Stimulated activated CD4-positive, alpha-beta T cell treated with anti-CD3 and anti-CD28 coated beads, Interleukin-2, amount 100 ng/mL, for 24 hours (primary cell): ENCODE measurements at regions not wholly inside any gene's neighbourhood (a gene's known extent, or its start where the extent isn't known, plus 50 kb on each side); places are given as distances from the start of the nearest gene placed in this dataset.

Experiments used
- DNase-seq, 2 donors: peaks; one replicate each; pipeline ENCODE4 v3.0.0-alpha.2; 2020

DNA sequence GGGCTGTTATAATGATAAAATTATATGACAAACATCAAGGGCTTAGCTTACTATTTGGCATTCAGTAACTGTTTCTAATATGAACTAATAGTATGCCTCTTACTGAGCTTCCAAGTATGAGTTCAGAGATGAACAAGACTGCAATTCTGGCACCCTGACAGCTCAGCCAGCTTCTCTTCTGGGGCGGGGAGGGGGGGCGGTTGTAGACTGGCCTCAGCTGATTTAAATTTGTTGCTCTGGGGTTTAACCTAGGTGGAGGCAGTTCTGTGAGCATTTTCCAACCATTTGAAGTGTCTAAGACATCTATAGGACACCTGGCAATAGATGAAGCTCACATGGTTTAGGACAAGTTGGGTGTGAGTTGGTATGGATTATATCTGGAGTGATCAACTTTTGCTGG, 401.9 kb downstream of the QKI start:
- no peak for DNase-seq

DNA sequence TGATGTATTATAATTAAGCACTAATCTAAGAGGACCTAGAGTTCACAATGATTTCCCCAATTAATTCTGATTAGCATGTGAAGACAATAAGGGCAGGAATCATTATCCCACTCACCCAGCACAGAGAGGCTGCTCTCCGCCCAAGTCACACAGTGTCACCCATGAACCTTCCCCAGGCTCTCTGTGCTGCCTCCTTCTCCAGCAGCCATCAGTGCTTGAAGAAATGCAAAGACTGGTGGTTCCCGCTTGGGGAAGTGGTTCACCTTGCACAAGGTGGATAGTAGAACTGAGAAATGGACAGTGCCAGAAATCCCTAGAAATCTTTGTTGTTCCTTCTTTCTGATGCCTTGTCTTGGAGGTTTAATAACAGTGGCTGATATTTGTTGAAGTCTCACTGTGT, 401.3 kb downstream of the QKI start:
- DNase-seq, result no peak

DNA sequence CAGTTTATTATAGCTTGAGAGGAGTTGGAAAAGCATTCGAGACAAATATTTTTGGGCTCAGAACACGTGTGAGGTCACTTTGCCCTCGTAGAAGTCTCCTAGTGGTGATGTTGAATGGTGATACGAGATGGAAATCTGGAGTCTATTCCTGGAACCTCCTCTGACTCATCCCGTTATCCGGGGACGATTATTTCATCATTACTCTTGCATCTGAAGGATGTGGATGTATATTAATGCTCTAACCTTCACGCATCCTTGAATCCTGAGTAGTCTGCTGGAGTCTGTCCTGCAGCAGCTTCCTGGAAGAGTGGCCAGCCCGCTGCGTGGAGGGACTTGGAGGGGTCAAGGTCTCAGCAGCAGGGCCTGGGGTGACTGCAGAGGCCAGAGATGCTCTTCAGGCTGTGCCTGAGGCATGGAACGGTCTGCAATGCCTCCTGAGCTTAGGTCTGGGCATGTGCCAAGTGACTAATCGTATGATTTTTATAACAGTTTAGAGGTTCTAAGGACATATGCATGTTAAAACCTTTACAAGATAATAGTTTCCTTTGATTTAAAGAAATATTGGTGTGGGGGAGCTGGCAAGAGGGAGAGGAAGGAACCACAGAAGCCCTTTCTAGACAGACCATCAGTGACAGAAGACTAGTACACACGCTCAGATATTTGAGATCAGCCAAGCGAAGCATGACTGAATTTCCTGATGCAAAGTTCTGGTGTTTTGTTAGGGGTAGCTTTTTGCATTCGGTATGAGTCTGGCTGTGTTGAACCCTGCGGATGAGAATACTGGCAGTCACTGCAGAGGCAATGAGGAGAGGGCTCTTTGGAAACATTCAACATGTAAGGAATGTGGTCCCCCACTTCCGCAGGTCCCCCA, 400.2 kb downstream of the QKI start:
- DNase-seq, result no peak

DNA sequence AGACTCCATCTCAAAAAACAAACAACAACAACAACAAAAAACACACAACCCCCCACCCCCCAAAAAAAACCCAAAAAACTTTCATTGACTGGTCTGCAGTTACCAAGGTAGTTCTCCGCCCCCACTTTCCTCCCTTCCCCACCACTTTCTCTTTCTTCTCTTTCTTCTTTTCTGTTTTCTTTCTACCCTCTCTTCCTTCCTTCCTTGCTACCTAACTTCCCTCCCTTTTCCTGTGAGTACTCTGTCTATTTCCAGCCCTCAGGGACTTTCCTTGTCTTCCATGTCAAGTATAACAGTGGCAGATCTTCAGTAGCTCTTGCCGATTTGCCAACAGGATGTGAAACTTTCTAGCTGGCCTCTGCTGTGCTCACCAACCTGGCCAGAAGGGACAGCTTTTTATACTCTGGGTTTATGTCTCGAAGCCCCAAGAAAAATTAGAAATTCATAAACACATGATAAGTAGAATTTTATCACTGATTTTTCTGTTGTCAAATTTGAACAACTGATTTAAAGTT, 399.5 kb downstream of the QKI start:
- no peak for DNase-seq

DNA sequence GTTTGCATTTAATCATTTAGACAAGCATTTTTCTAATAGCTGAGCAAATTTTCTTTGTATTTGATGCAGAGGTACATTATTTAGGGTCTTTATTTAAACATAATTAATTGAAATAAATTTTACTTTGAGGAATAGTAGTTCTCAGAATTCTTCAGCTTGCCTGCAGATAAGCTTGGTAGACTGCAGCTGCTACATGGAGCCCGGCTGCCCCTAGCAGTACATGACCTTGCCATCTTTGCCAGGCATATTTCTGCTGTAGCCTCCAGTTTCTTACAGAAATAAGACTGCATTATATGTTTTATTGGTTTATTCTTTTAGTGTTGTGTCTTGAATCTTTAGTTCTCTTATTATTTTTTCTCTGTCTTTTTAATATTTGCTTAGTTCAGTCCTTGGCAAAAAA, 396.8 kb downstream of the QKI start:
- DNase-seq, result no peak

DNA sequence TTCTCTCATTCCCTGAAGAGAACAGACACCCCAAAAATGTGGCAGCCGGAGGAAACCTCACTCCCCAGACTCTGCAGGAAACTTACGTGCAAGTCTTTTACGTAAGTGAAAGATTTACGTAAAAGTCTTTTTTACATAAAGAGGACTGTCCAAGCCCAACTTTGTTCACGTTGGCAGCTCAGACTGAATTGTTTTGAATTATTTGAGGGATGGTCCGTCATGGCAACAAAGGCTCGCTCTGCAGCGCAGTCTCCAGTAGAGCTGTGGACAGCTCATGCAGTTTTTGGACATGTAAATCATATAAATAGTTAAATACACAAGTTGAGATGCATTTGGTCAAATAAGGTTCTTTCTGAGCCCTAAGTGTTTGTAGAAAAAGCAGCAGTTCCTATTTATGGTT, 394.8 kb downstream of the QKI start:
- DNase-seq, result no peak

DNA sequence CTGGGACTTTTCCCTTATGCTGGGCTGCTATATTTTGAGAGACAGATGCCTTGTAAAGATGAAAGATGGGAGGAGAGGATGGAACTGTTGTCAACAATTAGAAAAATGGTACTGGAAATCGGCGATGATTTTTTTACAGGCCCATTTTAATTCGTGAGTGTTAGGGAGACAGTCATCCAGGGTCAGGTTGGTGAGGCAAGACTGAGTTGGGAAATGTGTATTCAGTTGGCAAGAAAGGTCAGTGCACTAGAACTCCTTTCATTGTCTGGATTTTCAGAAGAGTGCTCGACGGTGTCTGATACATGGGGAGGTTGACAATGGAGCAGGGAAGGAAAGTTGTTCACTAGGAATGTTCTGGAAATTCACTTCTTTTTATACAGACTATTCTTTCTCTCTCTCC, 394.4 kb downstream of the QKI start:
- DNase-seq, result no peak

DNA sequence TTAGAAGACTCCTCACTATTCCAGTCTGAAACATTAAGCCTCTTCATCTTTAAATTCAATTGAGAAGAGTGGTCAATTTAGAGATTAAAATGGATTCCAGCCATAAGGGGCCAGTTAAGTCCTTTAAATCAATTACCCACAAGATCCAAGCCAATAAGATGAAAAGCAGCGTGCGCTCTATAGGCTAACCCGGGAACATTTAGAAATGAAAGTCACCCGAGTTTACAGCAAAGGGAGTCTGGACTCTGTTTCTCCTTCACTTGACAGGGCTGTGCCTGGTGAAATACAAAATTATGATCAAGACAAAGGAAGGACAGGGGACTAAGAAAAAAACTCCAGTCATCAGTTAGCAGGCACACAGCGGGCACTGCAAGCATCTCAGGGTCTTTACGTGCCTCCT, 393.7 kb downstream of the QKI start:
- DNase-seq, result no peak

DNA sequence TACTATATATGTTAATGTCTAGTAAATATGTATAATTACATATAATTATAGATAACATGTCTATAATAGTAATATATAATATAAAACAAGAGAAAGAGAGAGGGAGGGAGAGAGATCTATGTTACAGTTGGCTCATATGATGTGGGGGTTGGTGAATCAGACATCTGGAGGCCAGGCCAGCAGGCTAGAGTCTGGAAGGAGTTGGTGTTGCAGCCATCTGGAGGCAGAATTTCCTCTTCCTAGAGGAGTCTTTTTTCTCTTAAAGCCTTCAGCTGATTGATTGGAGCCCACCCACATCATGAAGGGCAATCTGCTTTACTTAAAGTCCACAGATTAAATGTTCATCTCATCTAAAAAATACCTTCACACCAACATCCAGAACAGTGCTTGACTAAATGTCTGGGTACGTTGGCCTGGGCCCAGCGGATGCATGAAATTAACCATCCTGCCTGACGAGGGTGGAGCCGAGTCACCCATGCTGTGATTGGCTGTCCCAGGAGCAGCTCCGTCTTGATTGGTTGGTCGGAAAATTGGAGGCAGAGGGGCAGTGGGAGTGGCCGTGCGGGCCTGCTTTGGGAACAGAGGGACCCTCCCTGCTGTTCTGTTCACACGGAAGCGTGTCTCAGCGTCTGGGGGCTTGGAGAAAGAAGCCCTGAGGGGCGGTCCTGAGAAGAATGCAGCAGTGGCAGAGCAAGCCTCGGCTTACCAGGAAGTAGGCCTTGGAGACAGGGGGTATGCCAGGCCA, 392.4 kb downstream of the QKI start:
- no peak for DNase-seq

DNA sequence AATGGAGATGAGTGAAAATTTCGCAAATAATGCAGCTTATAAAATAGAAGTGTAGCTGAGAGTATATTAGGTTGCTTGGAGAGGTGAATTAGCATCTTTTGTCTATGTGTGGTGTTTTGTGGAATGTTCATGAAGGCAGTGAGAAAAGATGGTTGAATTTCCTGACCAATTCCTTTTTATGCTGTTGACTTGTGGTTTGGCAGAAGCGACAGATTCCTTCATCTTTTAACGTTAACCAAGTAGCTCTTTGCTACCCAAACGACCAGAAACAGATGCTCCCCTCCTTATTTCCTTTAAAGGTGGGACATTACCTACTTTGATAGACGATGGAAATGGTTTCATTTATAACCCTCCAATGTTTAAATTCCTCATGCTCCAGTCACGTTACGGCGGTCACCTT, 390.5 kb downstream of the QKI start:
- DNase-seq, result no peak

DNA sequence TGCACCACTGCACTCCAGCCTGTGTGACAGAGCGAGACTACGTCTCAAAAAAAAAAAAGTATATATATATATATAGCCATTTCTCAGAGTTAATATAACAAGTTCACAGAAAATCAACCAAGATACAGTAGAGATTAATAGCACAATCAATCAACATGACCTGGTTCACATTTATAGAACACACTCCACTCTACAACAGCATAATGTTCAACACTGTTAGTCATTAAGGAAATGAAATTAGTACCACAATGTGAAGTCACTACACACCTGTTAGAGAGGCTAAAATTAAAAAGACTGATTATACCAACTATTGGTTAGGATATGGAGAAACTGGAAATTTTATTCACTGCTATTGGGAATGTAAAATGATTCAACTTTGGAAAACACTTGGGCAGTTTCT, 387.7 kb downstream of the QKI start:
- no peak for DNase-seq

DNA sequence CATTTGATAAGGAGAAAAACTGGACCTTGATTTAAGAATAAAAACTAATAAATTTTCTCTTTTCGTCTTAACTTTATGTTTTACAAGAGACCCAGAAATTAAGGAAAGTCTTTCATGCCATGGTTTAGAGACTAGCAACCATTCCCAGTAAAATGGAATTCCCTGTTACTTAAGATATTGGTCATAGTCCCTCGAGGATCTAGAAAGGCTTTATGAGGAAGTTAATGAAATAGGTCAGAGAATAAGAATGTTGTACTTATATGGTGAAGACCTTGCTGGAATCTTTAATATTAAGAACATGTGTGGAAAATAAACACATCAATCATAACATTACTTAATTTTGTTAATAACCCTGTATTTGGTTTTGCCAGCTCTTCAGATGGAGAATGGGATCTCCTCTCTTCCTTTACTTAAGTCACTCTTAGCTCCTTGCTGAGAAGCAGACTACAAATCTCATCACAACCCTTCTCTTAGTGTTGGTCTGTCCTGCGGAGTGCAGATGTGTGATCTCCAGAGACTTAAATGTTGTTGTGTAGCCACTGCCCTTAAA, 382.9 kb downstream of the QKI start:
- DNase-seq, result no peak

DNA sequence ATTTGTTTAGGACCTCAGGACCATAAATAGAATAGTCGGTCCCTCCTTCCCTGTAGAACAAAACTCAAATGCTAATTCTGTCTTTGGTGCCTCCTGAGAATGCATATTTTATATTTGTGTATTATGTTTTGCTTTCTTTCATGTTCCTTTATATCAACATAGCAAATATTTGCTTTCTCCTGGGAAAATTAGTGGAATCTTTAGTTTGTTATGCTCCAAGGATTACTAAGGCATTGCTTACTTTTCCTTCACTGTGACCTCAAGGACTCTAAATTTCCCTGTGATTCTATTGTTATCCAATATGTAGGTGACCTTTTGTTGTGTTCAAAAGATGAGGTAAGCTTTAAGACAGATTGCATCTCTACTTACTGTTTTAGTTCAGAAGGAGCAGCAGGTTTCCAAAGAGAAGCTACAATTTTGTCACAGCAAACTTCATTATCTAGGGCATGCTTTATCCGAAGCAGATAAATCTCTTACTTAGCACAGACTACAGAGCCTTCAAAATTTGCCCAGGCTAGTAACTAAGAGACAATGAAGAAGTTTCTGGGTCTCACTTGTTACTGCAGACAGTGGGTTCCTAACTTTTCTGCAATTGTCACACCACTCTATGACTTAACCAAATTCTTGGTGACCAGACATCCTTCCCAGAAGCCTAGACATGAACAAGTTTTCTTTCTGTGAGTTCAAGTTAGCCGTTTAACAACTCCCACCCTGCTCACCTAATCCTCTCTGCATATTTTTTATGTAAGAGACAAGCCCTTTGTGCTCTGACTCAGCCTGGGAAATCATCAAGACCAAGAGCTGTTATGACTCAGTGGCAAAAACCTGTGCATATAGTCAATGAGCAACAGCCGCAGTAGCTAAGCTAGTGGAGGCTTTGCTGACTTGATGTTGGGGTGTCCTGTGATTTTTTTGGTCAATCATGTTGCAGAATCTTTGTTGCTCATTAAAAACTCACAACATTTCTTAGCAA, 378.8 kb downstream of the QKI start:
- no peak for DNase-seq

DNA sequence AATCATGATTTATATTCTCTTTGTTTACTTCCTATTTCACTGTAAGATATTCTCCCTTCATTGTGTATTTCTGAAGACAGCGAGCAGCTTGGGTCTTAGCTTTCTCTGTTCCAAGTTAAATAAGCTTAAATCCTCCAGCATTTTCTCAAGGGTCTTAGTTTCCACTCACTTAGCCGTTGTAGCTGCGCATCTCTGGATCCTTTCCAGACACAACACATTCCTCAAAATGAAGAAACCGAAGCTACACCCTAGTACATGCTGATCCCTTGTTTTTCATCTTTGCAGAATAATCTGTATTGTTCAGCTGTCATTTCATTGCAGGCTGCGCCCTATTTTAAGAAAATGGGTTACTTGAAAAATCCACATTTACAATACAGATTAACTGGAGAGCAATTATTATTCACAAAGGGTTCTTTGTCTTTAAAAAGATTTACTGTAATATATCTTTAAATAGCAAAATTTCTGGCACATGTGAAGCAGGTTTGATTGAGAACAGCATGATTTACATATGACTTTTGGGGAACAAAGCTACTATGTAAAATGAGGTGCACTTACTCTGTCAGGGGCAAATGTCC, 375.8 kb downstream of the QKI start:
- DNase-seq, result no peak

DNA sequence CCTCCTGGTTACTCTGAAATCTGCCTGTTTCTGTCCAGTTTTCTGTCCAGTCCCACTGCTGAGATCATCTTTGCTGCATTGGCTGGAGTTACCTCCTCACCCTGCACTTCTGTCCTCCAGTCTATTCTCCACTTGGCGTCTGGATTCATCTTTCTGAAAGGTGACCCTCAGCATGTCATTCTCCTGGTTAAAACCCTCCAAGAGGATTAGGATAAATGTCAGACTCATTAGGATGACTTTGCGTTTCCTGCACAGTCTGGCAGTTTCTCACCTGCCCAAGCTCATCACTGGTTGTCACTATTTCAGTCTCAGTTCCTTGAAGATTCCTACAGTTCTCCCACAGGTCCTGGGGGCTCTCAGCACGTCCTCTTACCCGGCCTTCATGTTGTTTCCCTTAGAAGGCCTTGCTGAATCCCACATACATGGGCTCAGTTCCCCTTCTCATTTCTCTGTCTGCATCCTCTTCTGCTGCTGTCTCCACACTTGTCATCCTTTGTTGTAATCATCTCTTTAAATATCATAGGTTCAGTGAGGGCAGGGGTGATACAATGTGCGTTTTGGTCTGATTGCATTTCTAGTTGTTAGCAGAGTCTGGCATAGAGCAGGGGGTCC, 374.8 kb downstream of the QKI start:
- DNase-seq, result no peak

DNA sequence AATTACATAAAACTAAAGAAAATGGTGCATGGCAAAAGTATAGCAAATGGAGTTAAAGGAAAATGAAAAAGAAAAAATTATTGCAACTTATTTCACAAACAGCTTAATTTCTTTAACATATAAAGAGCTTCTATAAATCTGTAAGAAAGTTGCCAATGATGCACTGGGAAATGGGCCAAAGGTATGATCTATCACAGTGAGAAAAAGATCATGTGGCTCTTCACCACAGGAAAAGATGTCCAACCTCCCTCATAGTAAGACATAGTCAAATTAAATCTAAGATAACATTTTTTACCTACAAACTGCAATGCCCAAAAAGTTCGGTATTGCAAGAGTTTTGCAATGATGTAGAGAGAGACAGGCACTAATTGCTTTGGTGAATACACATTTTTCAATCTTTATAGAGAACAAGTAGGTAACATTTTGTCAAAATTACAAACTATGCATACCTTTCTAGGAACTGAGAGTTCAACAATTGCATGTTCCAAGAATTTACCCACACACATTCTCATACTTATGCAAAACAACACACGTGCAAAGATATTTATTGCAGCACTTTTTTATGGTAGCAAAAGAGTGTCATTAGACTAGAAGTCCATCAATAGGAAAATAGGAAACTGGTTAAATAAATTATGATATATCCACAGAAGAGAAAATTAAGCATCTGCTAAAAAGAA, 372.6 kb downstream of the QKI start:
- no peak for DNase-seq

DNA sequence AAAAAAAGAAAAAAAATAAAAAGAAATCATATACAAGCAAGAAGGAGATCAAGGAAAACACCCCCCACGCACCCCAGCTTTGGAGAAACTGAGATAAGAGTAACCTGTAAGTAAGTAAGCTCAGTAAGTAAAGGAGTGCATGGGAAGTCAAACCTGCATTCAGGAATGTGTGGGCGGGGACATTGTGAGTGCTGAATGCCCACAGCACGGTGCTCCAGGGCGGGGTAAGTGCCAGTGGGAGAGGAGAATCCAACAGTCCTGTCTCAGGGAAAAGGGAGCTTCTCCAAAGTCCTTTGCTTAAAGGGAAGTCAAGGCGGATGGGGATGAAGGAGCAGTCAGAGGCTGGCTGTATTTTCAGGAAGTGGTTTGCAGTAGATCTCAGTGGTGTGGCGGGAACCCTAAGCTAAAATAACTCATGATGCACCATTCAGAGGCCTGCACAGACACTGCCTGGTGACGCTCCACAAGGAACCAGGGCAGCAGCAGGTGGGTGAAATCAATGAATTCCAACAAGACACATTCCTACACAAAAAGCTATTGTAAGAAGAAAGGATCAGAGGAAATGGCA, 368.0 kb downstream of the QKI start:
- DNase-seq, result no peak

DNA sequence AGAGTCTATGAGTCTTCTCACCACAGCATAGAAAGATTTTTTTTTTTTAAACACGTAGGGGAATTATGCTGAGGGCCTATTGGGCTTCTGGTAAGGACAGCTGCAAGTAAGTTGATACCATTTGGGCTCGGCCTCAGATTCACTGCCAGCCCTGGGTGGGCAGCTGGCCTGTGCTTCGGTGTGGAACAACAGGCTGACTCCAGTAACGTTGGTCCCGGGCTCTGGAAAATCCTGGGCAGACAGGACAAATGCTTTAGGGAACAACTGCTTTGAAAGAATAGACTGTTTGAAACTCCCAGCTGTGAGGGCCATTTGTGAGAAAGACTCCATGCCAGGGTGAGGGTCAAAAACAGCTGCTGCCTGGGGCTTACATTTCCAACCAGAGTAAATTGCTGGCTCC, 366.5 kb downstream of the QKI start:
- no peak for DNase-seq

DNA sequence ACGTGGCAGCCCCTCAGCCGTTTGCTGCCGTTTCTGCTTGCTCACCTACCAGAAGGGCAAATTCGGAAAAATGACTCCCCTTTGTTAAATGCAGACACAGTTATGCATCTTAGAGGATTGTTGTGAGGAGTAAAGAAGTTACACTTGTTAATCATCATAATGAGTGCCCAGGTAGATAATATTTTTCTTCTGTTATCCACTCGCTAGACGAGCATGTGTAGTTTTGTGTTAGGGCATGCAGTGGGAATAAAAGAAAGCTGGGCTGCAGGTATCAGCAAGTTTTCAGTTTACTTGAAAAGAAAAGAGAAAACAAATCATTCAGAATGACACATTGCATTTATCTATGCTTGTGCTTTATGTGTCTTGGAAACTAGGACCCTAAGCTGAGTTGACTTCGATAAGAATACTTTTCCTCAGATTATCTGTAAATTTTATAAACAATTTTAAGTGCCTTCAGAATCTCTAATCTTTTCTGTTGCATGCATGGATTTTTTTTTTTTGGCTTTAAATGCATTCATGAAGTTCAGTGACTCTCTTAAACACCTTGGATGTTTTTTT, 365.3 kb downstream of the QKI start:
- DNase-seq, result no peak

DNA sequence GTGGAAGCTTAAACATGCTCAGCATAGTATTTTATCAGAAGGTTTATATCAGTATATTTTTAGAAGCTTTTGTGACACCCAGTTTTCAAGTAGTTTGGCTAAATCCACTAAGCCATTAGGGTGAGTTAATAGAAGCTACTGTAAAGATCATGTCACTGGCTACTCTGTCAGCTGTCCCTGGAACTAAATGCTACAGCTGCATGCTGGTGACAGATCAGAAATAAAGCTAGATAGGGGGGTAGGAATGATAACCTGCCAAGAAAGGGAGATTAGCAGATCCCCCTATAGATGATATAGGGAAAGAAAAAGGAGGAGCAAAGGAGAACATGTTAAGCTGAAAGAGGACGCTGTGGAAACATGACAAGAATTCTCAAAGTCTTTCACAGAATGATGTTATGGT, 363.2 kb downstream of the QKI start:
- no peak for DNase-seq
